Upper lobe of left lung (tissue), 6 donors: ENCODE measurements at regions not wholly inside any gene's neighbourhood (a gene's known extent, or its start where the extent isn't known, plus 50 kb on each side); places are given as distances from the start of the nearest gene placed in this dataset.

Experiments used
- ATAC-seq, 2 donors: fragments of 200-7000 bp; cut with Tn5 transposase; one replicate each; pipeline ENCODE4 v1.9.1; 2022; ENCODE audit warnings: mild to moderate bottlenecking in 2 of 2, moderate library complexity in 2 of 2; ENCODE audit not compliant: low FRiP score in 2 of 2
- DNase-seq, 2 donors: peaks; one replicate each; pipeline ENCODE4 v3.0.0-alpha.2; 2019 to 2020
- H3K27ac ChIP-seq, 4 donors: fragments of 200-600 bp; sonication (generic); one replicate each; pipeline ENCODE4 v1.5.1; 2016 to 2019
- H3K27me3 ChIP-seq, 4 donors: fragments of 200-600 bp; sonication (generic); one replicate each; pipeline ENCODE4 v1.5.1; 2017 to 2019
- H3K36me3 ChIP-seq, 4 donors: fragments of 200-600 bp; sonication (generic); one replicate each; pipeline ENCODE4 v1.5.1; 2016 to 2019
- H3K4me1 ChIP-seq, 4 donors: fragments of 200-600 bp; sonication (generic); one replicate each; pipeline ENCODE4 v1.5.1; 2018 to 2019
- H3K4me3 ChIP-seq, 4 donors: fragments of 200-600 bp; sonication (generic); one replicate each; pipeline ENCODE4 v1.5.1; 2017 to 2019; ENCODE audit warnings: mild to moderate bottlenecking in 2 of 4, moderate library complexity in 1 of 4
- H3K9me3 ChIP-seq, 4 donors: fragments of 200-600 bp; sonication (generic); one replicate each; pipeline ENCODE4 v1.5.1; 2018 to 2019
- EP300 ChIP-seq, 4 donors: sonication (generic); formaldehyde crosslinking; IDR thresholded peaks; one replicate each; pipeline ENCODE4 v1.5.1; 2017; ENCODE audit warnings: antibody characterized with exemption in 4 of 4, control low read depth in 2 of 4
- POLR2A ChIP-seq, 4 donors: fragments of 450-650 bp; IDR thresholded peaks; one replicate each; pipeline ENCODE4 v1.5.1; 2016 to 2017; ENCODE audit warnings: antibody characterized with exemption in 4 of 4, mild to moderate bottlenecking in 2 of 4
- POLR2AphosphoS5 ChIP-seq, 2 donors: sonication (generic); formaldehyde crosslinking; IDR thresholded peaks; one replicate each; pipeline ENCODE4 v1.5.1; 2017; ENCODE audit warnings: antibody characterized with exemption in 2 of 2
- WGBS, 2 donors: methylation state at CpG; one replicate each; pipeline ENCODE4 v1.1.5; 2017 to 2018; 5-methylcytosine and 5-hydroxymethylcytosine counted together
- TF ChIP-seq, protein P1 (sequence below), 6 experiments: fragments of 450-650 bp in 4 of 6; fragments of 200-600 bp in 2 of 6; sonication (generic) in 2 of 6; IDR thresholded peaks; one replicate each; pipeline ENCODE4 v1.5.1; 2016 to 2019; ENCODE audit warnings: antibody characterized with exemption in 6 of 6
- donor health status: DM: no; HTN: no; CAD: no; lungs with moderate emphysema.
- donor health status: DM: no; HTN: yes; CAD: no; lungs with severe emphysema.

DNA sequence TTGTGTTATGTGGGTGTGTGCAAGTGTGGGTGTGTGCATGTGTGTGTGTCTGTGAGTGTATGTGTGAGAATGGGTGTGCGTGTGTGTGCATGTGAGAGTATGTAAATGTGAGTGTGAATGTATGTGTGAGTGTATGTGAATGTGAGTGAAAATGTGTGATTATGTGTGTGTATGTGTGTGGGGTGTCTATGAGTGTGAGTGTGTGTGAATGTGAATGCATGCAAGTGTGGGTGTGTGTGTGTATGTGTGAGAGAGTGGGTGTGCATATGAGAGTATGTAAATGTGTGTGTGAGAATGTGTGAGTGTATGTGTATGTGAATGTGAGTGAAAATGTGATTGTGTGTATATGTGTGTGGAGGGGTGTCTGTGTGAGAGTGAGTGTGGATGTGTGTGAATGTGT is 1292.7 kb downstream of the TBC1D22A start:
- no peaks in the 10 kb centered on the region for H3K36me3 ChIP-seq
- no peak overlapping the region for H3K27ac ChIP-seq
- H3K4me1 ChIP-seq = no peaks in the 10 kb centered on the region
- H3K9me3 ChIP-seq = no peaks in the 10 kb centered on the region
- peaks cover 0 to 3% (median 0%) of the 10 kb centered on the region in 4 donors for H3K27me3 ChIP-seq
- 91 to 97% methylated on average over 1 of the region's 1 CpG for WGBS, 2 donors
- no peak for ATAC-seq
- TF ChIP-seq POLR2A (IDR thresholded peaks at IDR 0.05) (no peak), POLR2AphosphoS5 (IDR thresholded peaks at IDR 0.05) (no peak), EP300 (IDR thresholded peaks at IDR 0.05) (no peak)
- TF ChIP-seq, protein P1, sequence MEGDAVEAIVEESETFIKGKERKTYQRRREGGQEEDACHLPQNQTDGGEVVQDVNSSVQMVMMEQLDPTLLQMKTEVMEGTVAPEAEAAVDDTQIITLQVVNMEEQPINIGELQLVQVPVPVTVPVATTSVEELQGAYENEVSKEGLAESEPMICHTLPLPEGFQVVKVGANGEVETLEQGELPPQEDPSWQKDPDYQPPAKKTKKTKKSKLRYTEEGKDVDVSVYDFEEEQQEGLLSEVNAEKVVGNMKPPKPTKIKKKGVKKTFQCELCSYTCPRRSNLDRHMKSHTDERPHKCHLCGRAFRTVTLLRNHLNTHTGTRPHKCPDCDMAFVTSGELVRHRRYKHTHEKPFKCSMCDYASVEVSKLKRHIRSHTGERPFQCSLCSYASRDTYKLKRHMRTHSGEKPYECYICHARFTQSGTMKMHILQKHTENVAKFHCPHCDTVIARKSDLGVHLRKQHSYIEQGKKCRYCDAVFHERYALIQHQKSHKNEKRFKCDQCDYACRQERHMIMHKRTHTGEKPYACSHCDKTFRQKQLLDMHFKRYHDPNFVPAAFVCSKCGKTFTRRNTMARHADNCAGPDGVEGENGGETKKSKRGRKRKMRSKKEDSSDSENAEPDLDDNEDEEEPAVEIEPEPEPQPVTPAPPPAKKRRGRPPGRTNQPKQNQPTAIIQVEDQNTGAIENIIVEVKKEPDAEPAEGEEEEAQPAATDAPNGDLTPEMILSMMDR (IDR thresholded peaks at IDR 0.05) = no peak
- no peak overlapping the region for H3K4me3 ChIP-seq
- DNase-seq = no peak

DNA sequence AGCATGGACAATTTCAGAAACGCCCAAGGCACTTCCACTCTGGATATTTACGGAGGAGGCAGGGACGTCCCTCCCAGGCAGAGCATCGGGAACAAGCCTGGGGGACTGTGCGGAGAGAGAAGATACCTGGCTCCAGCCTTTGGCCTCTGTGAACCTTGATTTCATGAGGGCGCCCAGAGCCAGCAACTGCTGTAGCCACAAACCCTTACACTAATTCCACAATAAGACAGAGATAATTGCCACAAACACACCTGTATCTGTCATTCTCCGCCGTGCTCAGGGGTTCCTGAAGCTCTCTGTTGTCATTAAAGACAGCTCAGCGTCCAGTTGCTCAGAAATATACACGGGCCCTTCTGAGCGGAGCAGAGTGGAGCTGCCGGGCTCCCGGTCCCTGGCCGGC is 1292.1 kb downstream of the TBC1D22A start:
- no peaks in the 10 kb centered on the region for H3K36me3 ChIP-seq
- WGBS, 2 donors = 56 to 61% methylated on average over 13 of the region's 14 CpGs
- H3K4me1 ChIP-seq = no peaks in the 10 kb centered on the region
- H3K9me3 ChIP-seq = no peaks in the 10 kb centered on the region
- DNase-seq = no peak
- H3K27ac ChIP-seq = no peak overlapping the region
- TF ChIP-seq, protein P1 (IDR thresholded peaks at IDR 0.05) = no peak
- TF ChIP-seq POLR2A (IDR thresholded peaks at IDR 0.05) = no peak
- no peak for TF ChIP-seq EP300 (IDR thresholded peaks at IDR 0.05)
- no peak for TF ChIP-seq POLR2AphosphoS5 (IDR thresholded peaks at IDR 0.05)
- no peak overlapping the region for H3K4me3 ChIP-seq
- ATAC-seq = no peak
- H3K27me3 ChIP-seq = peaks cover 0 to 3% (median 0%) of the 10 kb centered on the region in 4 donors

DNA sequence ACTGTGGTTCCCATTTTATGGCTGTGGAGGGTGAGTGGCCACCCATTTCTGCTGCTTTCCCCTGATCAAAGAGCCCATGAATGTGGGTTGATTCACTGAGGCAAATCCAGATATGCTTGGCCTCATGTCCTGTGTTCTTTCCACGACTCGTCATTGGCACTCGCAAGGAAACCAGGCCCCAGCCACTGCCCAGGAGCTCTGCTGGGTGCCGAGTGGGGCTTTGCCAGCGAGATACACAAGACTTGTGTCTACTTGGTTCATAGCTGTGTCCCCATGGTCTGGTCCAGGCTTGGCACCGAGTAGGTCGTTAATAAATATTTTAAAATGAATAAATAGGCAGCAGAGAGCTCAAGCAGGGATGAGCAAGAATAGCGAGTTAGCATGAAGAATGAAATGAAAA is 1291.5 kb downstream of the TBC1D22A start:
- H3K36me3 ChIP-seq = no peaks in the 10 kb centered on the region
- WGBS, 2 donors = 85 to 90% methylated on average over 5 to 8 of the region's 8 CpGs
- H3K9me3 ChIP-seq = no peaks in the 10 kb centered on the region
- no peak overlapping the region for H3K4me3 ChIP-seq
- H3K4me1 ChIP-seq = no peaks in the 10 kb centered on the region
- H3K27ac ChIP-seq = no peak overlapping the region
- no peak for TF ChIP-seq POLR2A (IDR thresholded peaks at IDR 0.05)
- TF ChIP-seq POLR2AphosphoS5 (IDR thresholded peaks at IDR 0.05) = no peak
- TF ChIP-seq EP300 (IDR thresholded peaks at IDR 0.05) = no peak
- TF ChIP-seq, protein P1 (IDR thresholded peaks at IDR 0.05) = no peak
- no peak for ATAC-seq
- H3K27me3 ChIP-seq = peaks cover 0 to 3% (median 0%) of the 10 kb centered on the region in 4 donors
- no peak for DNase-seq

DNA sequence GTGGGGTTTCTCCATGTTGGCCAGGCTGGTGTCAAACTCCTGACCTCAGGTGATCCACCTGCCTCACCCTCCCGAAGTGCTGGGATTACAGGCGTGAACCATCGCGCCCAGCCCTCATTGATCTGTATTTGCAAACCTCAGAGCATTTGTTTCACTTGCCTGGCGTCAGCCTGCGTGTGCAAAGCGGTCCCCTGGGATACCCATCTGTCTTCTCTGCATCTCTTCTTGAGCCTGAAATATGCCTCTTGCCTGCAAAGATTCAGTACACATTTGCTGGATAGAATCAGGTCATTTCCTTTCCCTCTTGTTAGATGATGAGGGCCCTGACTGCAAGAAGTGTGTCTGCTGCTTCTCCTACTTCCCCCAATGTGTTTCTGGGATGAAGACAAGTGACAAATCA is 1291.0 kb downstream of the TBC1D22A start:
- ATAC-seq (no peak), DNase-seq (no peak)
- Histone ChIP-seq H3K27me3 (no peaks in the 10 kb centered on the region), H3K27ac (no peak overlapping the region), H3K4me3 (no peak overlapping the region), H3K9me3 (no peaks in the 10 kb centered on the region), H3K4me1 (no peaks in the 10 kb centered on the region), H3K36me3 (no peaks in the 10 kb centered on the region)
- 94 to 95% methylated on average over 5 to 7 of the region's 7 CpGs for WGBS, 2 donors
- TF ChIP-seq, protein P1 (IDR thresholded peaks at IDR 0.05) = no peak
- TF ChIP-seq POLR2A (IDR thresholded peaks at IDR 0.05) (no peak), EP300 (IDR thresholded peaks at IDR 0.05) (no peak), POLR2AphosphoS5 (IDR thresholded peaks at IDR 0.05) (no peak)

DNA sequence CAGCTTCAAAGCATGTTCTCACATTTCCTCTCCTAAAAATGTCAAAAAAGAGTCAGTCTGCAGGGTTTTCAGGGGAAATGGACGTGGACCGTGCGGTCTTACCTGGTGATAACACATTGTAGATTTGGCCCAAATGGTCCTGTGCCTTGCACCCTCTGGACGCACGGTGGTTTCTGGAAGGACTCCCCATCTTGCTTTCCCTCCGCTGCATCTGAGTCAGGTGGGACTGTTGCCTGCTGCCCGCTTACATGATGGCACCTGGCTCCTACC is 1290.1 kb downstream of the TBC1D22A start:
- 93 to 96% methylated on average over 7 of the region's 7 CpGs for WGBS, 2 donors
- ATAC-seq (no peak), DNase-seq (no peak)
- Histone ChIP-seq H3K4me1 (no peaks in the 10 kb centered on the region), H3K27ac (no peak overlapping the region), H3K9me3 (no peaks in the 10 kb centered on the region), H3K4me3 (no peak overlapping the region), H3K36me3 (no peaks in the 10 kb centered on the region), H3K27me3 (no peaks in the 10 kb centered on the region)
- TF ChIP-seq EP300 (IDR thresholded peaks at IDR 0.05) (no peak), POLR2AphosphoS5 (IDR thresholded peaks at IDR 0.05) (no peak), POLR2A (IDR thresholded peaks at IDR 0.05) (no peak)
- TF ChIP-seq, protein P1 (IDR thresholded peaks at IDR 0.05) = no peak
